ENCODE measurements at regions not wholly inside any gene's neighbourhood (a gene's known extent, or its start where the extent isn't known, plus 50 kb on each side); places are given as distances from the start of the nearest gene placed in this dataset.
"Not testable (repeated sequence)": the region's sequence is repeated elsewhere in the genome, so short reads cannot be mapped to it uniquely, and the experiment has no call there.

DNA sequence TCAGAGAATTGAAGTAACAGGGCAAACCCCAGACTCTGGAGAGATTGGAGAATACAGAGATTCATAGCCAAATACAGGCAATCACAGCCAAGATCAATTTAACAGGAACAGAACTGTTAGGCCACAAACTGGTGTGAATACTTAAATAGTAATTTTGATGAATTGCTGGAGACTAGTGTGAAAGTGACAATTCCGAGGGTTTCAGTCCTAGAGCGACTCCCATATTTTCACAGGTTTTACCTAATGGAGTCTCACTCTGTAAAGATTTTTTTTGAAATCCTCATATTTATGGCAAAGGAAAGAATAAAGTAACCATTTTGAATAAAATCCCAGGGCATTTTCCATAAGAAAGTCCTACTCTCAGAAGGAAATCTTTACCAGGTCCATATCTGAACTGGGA, 135.5 kb downstream of the MMUT start:
- Histone ChIP-seq H3K9me3 (ENCODE audit: control insufficient read depth, insufficient read depth, low read length) (no peaks in the 10 kb centered on the region), H3K4me1 (ENCODE audit: control insufficient read depth, insufficient read depth, low read length) (peaks cover 7% of the 10 kb centered on the region; the same call in 1 of the 2 replicates), H3K36me3 (ENCODE audit: control insufficient read depth, insufficient read depth, low read length) (no peaks in the 10 kb centered on the region), H3K4me3 (ENCODE audit: low read depth, low read length) (no peak overlapping the region), H3K27ac (ENCODE audit: low read depth, low read length) (no peak overlapping the region), H3K27me3 (ENCODE audit: control insufficient read depth, insufficient read depth, low read length) (no peaks in the 10 kb centered on the region), H3K9ac (ENCODE audit: low read depth, low read length) (no peak overlapping the region)

DNA sequence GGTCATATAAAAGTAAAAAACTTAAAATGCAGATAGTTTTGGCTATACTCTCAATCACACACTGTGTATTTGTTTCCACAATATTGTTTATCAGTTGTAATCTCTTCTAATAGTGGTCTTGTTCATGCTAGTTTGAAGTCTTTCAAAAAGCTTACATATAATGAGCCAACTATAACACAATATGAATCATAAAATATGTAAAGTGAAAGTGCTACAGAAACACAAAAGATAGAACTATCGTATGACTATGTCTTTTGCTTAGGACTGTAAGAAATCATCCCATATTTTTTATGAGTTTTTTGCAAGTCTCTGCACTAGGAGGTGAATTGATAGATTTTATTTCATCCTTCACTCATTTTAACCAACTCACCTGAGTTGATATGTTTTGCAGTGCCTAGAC, 136.0 kb downstream of the MMUT start:
- no peak overlapping the region for H3K4me3 ChIP-seq (ENCODE audit: low read depth, low read length)
- H3K27ac ChIP-seq (ENCODE audit: low read depth, low read length) = no peak overlapping the region
- H3K27me3 ChIP-seq (ENCODE audit: control insufficient read depth, insufficient read depth, low read length) = no peaks in the 10 kb centered on the region
- no peak overlapping the region for H3K9ac ChIP-seq (ENCODE audit: low read depth, low read length)
- H3K9me3 ChIP-seq (ENCODE audit: control insufficient read depth, insufficient read depth, low read length) = no peaks in the 10 kb centered on the region
- no peaks in the 10 kb centered on the region for H3K36me3 ChIP-seq (ENCODE audit: control insufficient read depth, insufficient read depth, low read length)
- H3K4me1 ChIP-seq (ENCODE audit: control insufficient read depth, insufficient read depth, low read length) = peaks cover 2% of the 10 kb centered on the region; the same call in 1 of the 2 replicates

DNA sequence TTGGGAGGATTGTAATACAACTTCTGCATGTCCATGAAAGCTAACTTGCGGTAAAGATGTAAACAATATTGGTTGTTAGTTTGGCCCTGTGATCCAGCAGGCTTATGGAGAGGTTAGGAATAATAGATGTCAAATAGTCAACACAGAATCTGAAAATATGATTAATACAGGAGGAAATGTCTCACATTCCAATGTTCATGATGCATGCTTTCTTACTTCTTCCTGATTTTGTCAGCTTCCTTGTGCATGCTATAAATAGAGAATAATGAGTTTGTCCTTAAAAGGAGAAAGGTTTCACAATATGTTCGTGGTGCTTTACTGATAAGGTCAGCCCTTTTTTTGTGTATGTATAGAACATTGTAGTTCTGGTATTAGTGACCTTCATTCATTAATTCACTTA, 136.7 kb downstream of the MMUT start:
- H3K9ac ChIP-seq (ENCODE audit: low read depth, low read length) = no peak overlapping the region
- H3K27ac ChIP-seq (ENCODE audit: low read depth, low read length) = no peak overlapping the region
- no peaks in the 10 kb centered on the region for H3K36me3 ChIP-seq (ENCODE audit: control insufficient read depth, insufficient read depth, low read length)
- no peaks in the 10 kb centered on the region for H3K9me3 ChIP-seq (ENCODE audit: control insufficient read depth, insufficient read depth, low read length)
- H3K4me3 ChIP-seq (ENCODE audit: low read depth, low read length) = no peak overlapping the region
- H3K4me1 ChIP-seq (ENCODE audit: control insufficient read depth, insufficient read depth, low read length) = no peaks in the 10 kb centered on the region
- no peaks in the 10 kb centered on the region for H3K27me3 ChIP-seq (ENCODE audit: control insufficient read depth, insufficient read depth, low read length)

- no peak overlapping the region for H3K27ac ChIP-seq (ENCODE audit: low read depth, low read length)
- no peaks in the 10 kb centered on the region for H3K4me1 ChIP-seq (ENCODE audit: control insufficient read depth, insufficient read depth, low read length)
Observed at GRCh38 chr6:49325891-49326290, 137.2 kb downstream of the MMUT start.

GRCh38 chr6:49322861-49323260, 140.2 kb downstream of the MMUT start:
- Histone ChIP-seq H3K27ac (ENCODE audit: low read depth, low read length) (no peak overlapping the region), H3K36me3 (ENCODE audit: control insufficient read depth, insufficient read depth, low read length) (no peaks in the 10 kb centered on the region), H3K4me1 (ENCODE audit: control insufficient read depth, insufficient read depth, low read length) (no peaks in the 10 kb centered on the region), H3K27me3 (ENCODE audit: control insufficient read depth, insufficient read depth, low read length) (no peaks in the 10 kb centered on the region), H3K9me3 (ENCODE audit: control insufficient read depth, insufficient read depth, low read length) (no peaks in the 10 kb centered on the region), H3K4me3 (ENCODE audit: low read depth, low read length) (no peak overlapping the region), H3K9ac (ENCODE audit: low read depth, low read length) (no peak overlapping the region)

More at GRCh38 chr6:49325891-49326290, 137.2 kb downstream of the MMUT start:
- no peak overlapping the region for H3K4me3 ChIP-seq (ENCODE audit: low read depth, low read length)
- H3K9me3 ChIP-seq (ENCODE audit: control insufficient read depth, insufficient read depth, low read length) = no peaks in the 10 kb centered on the region
- no peaks in the 10 kb centered on the region for H3K27me3 ChIP-seq (ENCODE audit: control insufficient read depth, insufficient read depth, low read length)
- no peaks in the 10 kb centered on the region for H3K36me3 ChIP-seq (ENCODE audit: control insufficient read depth, insufficient read depth, low read length)
- no peak overlapping the region for H3K9ac ChIP-seq (ENCODE audit: low read depth, low read length)

DNA sequence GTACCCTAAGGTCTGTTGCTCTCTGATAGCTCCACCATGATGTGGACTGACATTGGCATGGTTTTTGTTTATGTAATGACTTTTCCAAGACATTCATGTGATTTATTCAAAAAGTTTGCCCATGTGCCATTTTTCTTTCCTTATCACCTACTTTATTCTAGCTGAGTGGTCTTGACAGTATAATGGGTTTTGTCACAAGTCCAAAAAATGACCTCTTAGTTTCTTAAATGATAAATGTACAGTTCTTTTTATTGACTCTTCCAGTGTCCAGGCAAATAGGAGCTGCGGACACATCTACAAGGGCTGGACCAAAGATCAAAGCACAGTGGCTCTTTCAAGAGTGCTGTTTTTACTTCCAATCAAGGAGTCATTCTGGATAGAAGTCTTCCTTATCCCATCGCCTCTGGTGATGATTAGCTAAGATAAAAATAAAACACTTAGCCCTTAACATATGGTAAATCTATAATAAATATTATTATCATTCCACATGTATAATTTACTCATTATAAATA, 141.4 kb downstream of the MMUT start:
- H3K9ac ChIP-seq (ENCODE audit: low read depth, low read length) = no peak overlapping the region
- no peak overlapping the region for H3K4me3 ChIP-seq (ENCODE audit: low read depth, low read length)
- peaks cover under 1% of the 10 kb centered on the region; the same call in 1 of the 2 replicates for H3K9me3 ChIP-seq (ENCODE audit: control insufficient read depth, insufficient read depth, low read length)
- no peak overlapping the region for H3K27ac ChIP-seq (ENCODE audit: low read depth, low read length)
- no peaks in the 10 kb centered on the region for H3K27me3 ChIP-seq (ENCODE audit: control insufficient read depth, insufficient read depth, low read length)
- no peaks in the 10 kb centered on the region for H3K36me3 ChIP-seq (ENCODE audit: control insufficient read depth, insufficient read depth, low read length)
- H3K4me1 ChIP-seq (ENCODE audit: control insufficient read depth, insufficient read depth, low read length) = no peaks in the 10 kb centered on the region

- Histone ChIP-seq H3K9ac (ENCODE audit: low read depth, low read length) (no peak overlapping the region), H3K4me3 (ENCODE audit: low read depth, low read length) (no peak overlapping the region), H3K27me3 (ENCODE audit: control insufficient read depth, insufficient read depth, low read length) (no peaks in the 10 kb centered on the region), H3K9me3 (ENCODE audit: control insufficient read depth, insufficient read depth, low read length) (no peaks in the 10 kb centered on the region), H3K36me3 (ENCODE audit: control insufficient read depth, insufficient read depth, low read length) (no peaks in the 10 kb centered on the region), H3K4me1 (ENCODE audit: control insufficient read depth, insufficient read depth, low read length) (no peaks in the 10 kb centered on the region), H3K27ac (ENCODE audit: low read depth, low read length) (no peak overlapping the region)
Observed at GRCh38 chr6:49305010-49305409, 158.0 kb downstream of the MMUT start.

- H3K27me3 ChIP-seq (ENCODE audit: control insufficient read depth, insufficient read depth, low read length); H3K4me1 ChIP-seq (ENCODE audit: control insufficient read depth, insufficient read depth, low read length); H3K9ac ChIP-seq (ENCODE audit: low read depth, low read length); H3K9me3 ChIP-seq (ENCODE audit: control insufficient read depth, insufficient read depth, low read length); H3K4me3 ChIP-seq (ENCODE audit: low read depth, low read length); H3K36me3 ChIP-seq (ENCODE audit: control insufficient read depth, insufficient read depth, low read length); H3K27ac ChIP-seq (ENCODE audit: low read depth, low read length): not testable (repeated sequence)
Observed at GRCh38 chr6:49304393-49304792, 158.7 kb downstream of the MMUT start.

DNA sequence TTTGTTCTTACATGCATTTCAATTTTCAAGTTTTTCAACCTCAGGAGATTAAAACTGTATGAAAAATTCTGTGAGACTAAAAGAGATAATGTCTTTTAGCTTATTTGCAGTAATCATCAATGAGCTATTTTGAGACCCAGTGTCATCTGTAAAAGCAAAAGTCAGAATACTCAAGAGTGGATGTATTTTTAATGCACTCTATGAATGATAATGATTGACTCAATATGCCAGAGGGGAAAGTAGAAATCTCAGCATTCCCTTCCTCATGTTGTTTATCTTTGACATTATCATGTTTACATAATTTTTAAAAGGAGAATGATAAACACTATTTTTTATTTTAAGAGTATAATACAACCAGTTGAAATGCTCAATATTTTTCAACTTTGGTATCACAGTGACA, 162.1 kb downstream of the MMUT start:
- Histone ChIP-seq H3K9me3 (ENCODE audit: control insufficient read depth, insufficient read depth, low read length) (no peaks in the 10 kb centered on the region), H3K36me3 (ENCODE audit: control insufficient read depth, insufficient read depth, low read length) (no peaks in the 10 kb centered on the region), H3K4me1 (ENCODE audit: control insufficient read depth, insufficient read depth, low read length) (no peaks in the 10 kb centered on the region), H3K9ac (ENCODE audit: low read depth, low read length) (no peak overlapping the region), H3K27me3 (ENCODE audit: control insufficient read depth, insufficient read depth, low read length) (no peaks in the 10 kb centered on the region), H3K27ac (ENCODE audit: low read depth, low read length) (no peak overlapping the region), H3K4me3 (ENCODE audit: low read depth, low read length) (no peak overlapping the region)

DNA sequence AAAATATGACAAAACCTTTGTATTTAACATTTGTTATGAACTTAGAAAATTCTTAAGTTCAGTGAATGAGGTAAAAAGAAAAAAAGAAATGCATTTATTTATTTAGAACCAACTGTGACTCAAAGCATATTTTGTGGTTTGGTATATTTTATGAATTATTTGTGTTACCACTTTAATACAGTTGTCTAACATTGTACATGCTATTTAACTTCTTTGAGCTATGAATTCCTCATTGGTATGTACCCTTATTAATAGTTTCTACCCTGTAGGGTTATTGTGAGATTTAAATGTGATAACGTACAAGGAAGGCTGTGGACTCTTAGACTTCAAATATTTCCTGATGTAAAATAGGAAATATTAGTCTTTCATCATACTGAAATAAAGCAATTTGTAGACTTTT, 162.6 kb downstream of the MMUT start:
- Histone ChIP-seq H3K4me1 (ENCODE audit: control insufficient read depth, insufficient read depth, low read length) (no peaks in the 10 kb centered on the region), H3K9ac (ENCODE audit: low read depth, low read length) (no peak overlapping the region), H3K27ac (ENCODE audit: low read depth, low read length) (no peak overlapping the region), H3K36me3 (ENCODE audit: control insufficient read depth, insufficient read depth, low read length) (no peaks in the 10 kb centered on the region), H3K4me3 (ENCODE audit: low read depth, low read length) (no peak overlapping the region), H3K9me3 (ENCODE audit: control insufficient read depth, insufficient read depth, low read length) (no peaks in the 10 kb centered on the region), H3K27me3 (ENCODE audit: control insufficient read depth, insufficient read depth, low read length) (no peaks in the 10 kb centered on the region)

DNA sequence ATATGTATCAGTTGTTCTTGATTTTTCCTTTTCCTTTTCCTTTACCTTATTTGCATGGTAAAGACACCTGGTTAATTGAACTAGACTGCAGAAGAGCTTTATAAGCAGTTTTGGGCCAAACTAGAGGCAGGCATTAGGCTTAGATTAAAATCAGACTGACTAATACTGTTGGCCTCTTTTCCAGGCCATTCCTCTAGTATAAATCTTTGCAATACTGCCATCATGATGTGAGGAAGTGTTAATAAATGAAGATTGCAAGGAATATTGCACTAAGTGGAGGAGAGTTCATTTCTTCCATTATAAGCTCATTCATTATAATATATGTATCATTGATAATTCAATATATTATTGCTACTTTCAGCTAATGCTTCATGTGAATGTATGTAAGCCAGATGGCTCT, 163.8 kb downstream of the MMUT start:
- no peak overlapping the region for H3K27ac ChIP-seq (ENCODE audit: low read depth, low read length)
- no peaks in the 10 kb centered on the region for H3K36me3 ChIP-seq (ENCODE audit: control insufficient read depth, insufficient read depth, low read length)
- H3K9me3 ChIP-seq (ENCODE audit: control insufficient read depth, insufficient read depth, low read length) = no peaks in the 10 kb centered on the region
- H3K27me3 ChIP-seq (ENCODE audit: control insufficient read depth, insufficient read depth, low read length) = no peaks in the 10 kb centered on the region
- H3K4me1 ChIP-seq (ENCODE audit: control insufficient read depth, insufficient read depth, low read length) = no peaks in the 10 kb centered on the region
- H3K4me3 ChIP-seq (ENCODE audit: low read depth, low read length) = no peak overlapping the region
- no peak overlapping the region for H3K9ac ChIP-seq (ENCODE audit: low read depth, low read length)

GRCh38 chr6:49284180-49284579, 178.9 kb downstream of the MMUT start:
- Histone ChIP-seq H3K27ac (ENCODE audit: low read depth, low read length) (no peak overlapping the region), H3K4me3 (ENCODE audit: low read depth, low read length) (no peak overlapping the region), H3K36me3 (ENCODE audit: control insufficient read depth, insufficient read depth, low read length) (no peaks in the 10 kb centered on the region), H3K4me1 (ENCODE audit: control insufficient read depth, insufficient read depth, low read length) (peaks cover 4% of the 10 kb centered on the region; the same call in 1 of the 2 replicates), H3K9me3 (ENCODE audit: control insufficient read depth, insufficient read depth, low read length) (no peaks in the 10 kb centered on the region), H3K9ac (ENCODE audit: low read depth, low read length) (no peak overlapping the region), H3K27me3 (ENCODE audit: control insufficient read depth, insufficient read depth, low read length) (no peaks in the 10 kb centered on the region)

Data from HUES48 (cell line).